H1 (cell line): ENCODE measurements at regions not wholly inside any gene's neighbourhood (a gene's known extent, or its start where the extent isn't known, plus 50 kb on each side); places are given as distances from the start of the nearest gene placed in this dataset.

ENCODE experiments used
- CTCF ChIA-PET: fragments of 300-600 bp; sonication (Branson Sonifier 250); formaldehyde crosslinking; loops from one replicate; lab custom pipeline; 2021; ENCODE audit not compliant: partially characterized antibody; lab: Charles Lee
- POLR2A ChIA-PET: fragments of 300-600 bp; sonication (Branson Sonifier 250); formaldehyde crosslinking; loops from one replicate; lab custom pipeline; 2021; ENCODE audit warnings: inconsistent platforms; ENCODE audit not compliant: partially characterized antibody; lab: Charles Lee
- DNase-seq, 2 experiments: peaks; one replicate each; pipeline versions ENCODE4 v3.0.0 to v3.0.0-alpha.2; 2010 to 2022; ENCODE audit warnings: low spot score in 2 of 2, low read depth in 1 of 2, mixed read lengths in 1 of 2
- FAIRE-seq: peaks from 2 replicates; lab custom pipeline; 2011; peaks lifted over from hg19 to GRCh38; lab: Jason Lieb, UNC
- H2AFZ ChIP-seq: 2 replicates; pipeline ENCODE4 v1.8.1; 2012; ENCODE audit warnings: low read length, inconsistent platforms
- H2AK5ac ChIP-seq: 2 replicates; pipeline ENCODE4 v1.6.1; 2013; ENCODE audit warnings: low read depth, low read length
- H2BK120ac ChIP-seq: replicated peaks from 2 replicates; pipeline ENCODE3; 2013; ENCODE audit warnings: low read depth, low read length, inconsistent platforms
- H2BK12ac ChIP-seq: 2 replicates; pipeline ENCODE4 v1.6.1; 2013; ENCODE audit warnings: low read depth, low read length
- H2BK15ac ChIP-seq: 2 replicates; pipeline ENCODE4 v1.6.1; 2013; ENCODE audit warnings: low read length
- H2BK20ac ChIP-seq: 2 replicates; pipeline ENCODE4 v1.6.1; 2013; ENCODE audit warnings: low read length
- H2BK5ac ChIP-seq: 2 replicates; pipeline ENCODE4 v1.6.1; 2013; ENCODE audit warnings: low read depth, low read length
- H3K14ac ChIP-seq: 2 replicates; pipeline ENCODE4 v1.6.1; 2013; ENCODE audit warnings: inconsistent platforms; ENCODE audit not compliant: insufficient read length
- H3K18ac ChIP-seq: 2 replicates; pipeline ENCODE4 v1.6.1; 2013; ENCODE audit warnings: low read length; ENCODE audit errors: extremely low read depth
- H3K23ac ChIP-seq: 2 replicates; pipeline ENCODE4 v1.6.1; 2013; ENCODE audit warnings: inconsistent platforms; ENCODE audit not compliant: insufficient read length
- H3K23me2 ChIP-seq: 2 replicates; pipeline ENCODE4 v1.6.1; 2013; ENCODE audit warnings: low read depth, low read length
- H3K27ac ChIP-seq: 2 replicates; pipeline ENCODE4 v1.6.1; 2011; ENCODE audit warnings: low read depth, low read length, inconsistent platforms
- H3K27me3 ChIP-seq, 4 experiments: replicated peaks in 1 of 4; 1 replicate in 1 of 4; 2 replicates in 3 of 4; pipeline versions ENCODE4 v1.6.1 to v1.8.1; 2011 to 2013; ENCODE audit warnings: low read length in 3 of 4, mild to moderate bottlenecking in 3 of 4, inconsistent platforms in 2 of 4, mixed read lengths in 2 of 4, moderate library complexity in 1 of 4; ENCODE audit not compliant: control insufficient read depth in 3 of 4, insufficient read depth in 3 of 4; ENCODE audit errors: extremely low read depth in 1 of 4
- H3K36me3 ChIP-seq, 4 experiments: 2 replicates each; pipeline versions ENCODE4 v1.6.1 to v1.8.1; 2011 to 2013; ENCODE audit warnings: mild to moderate bottlenecking in 4 of 4, low read length in 3 of 4, moderate library complexity in 2 of 4, control low read depth in 1 of 4, inconsistent platforms in 1 of 4; ENCODE audit not compliant: insufficient read depth in 4 of 4, control insufficient read depth in 2 of 4
- H3K4ac ChIP-seq: replicated peaks from 2 replicates; pipeline ENCODE3; 2013; ENCODE audit warnings: low read length, low read depth, mixed read lengths, inconsistent platforms; ENCODE audit not compliant: insufficient read length
- H3K4me1 ChIP-seq, 4 experiments: replicated peaks in 1 of 4; 1 replicate in 1 of 4; 2 replicates in 3 of 4; pipeline versions ENCODE4 v1.6.1 to v1.8.1; 2011 to 2013; ENCODE audit warnings: low read length in 3 of 4, inconsistent platforms in 2 of 4, mixed read lengths in 1 of 4; ENCODE audit not compliant: insufficient read depth in 4 of 4, control insufficient read depth in 3 of 4
- H3K4me2 ChIP-seq, 2 experiments: 2 replicates each; pipeline versions ENCODE4 v1.6.1 to v1.8.1; 2011 to 2013; ENCODE audit warnings: low read depth in 2 of 2, low read length in 2 of 2, control low read depth in 1 of 2, inconsistent platforms in 1 of 2, mild to moderate bottlenecking in 1 of 2; ENCODE audit not compliant: insufficient read depth in 1 of 2
- H3K4me3 ChIP-seq, 4 experiments: fragments of 200-600, 300-600 bp in 1 of 4; sonication (generic), shearing (Covaris generic), sonication (Bioruptor Twin) in 1 of 4; 2 replicates each; pipeline versions ENCODE4 v1.5.1 to v1.8.1; 2011 to 2016; ENCODE audit warnings: low read length in 4 of 4, low read depth in 3 of 4, control low read depth in 2 of 4, inconsistent platforms in 2 of 4, mild to moderate bottlenecking in 2 of 4, mixed read lengths in 1 of 4, moderate library complexity in 1 of 4; ENCODE audit not compliant: insufficient read depth in 2 of 4; ENCODE audit errors: extremely low read depth in 1 of 4
- H3K56ac ChIP-seq: replicated peaks from 2 replicates; pipeline ENCODE3; 2013; ENCODE audit warnings: low read depth, mild to moderate bottlenecking, mixed read lengths, low read length, inconsistent platforms; ENCODE audit not compliant: insufficient read length
- H3K79me1 ChIP-seq: 2 replicates; pipeline ENCODE4 v1.6.1; 2013; ENCODE audit warnings: low read depth, low read length, control low read depth
- H3K79me2 ChIP-seq, 2 experiments: 2 replicates each; pipeline versions ENCODE4 v1.6.1 to v1.8.1; 2012 to 2013; ENCODE audit warnings: low read length in 2 of 2, mild to moderate bottlenecking in 2 of 2, inconsistent platforms in 1 of 2; ENCODE audit not compliant: insufficient read depth in 2 of 2, control insufficient read depth in 1 of 2
- H3K9ac ChIP-seq, 4 experiments: replicated peaks in 1 of 4; 1 replicate in 1 of 4; 2 replicates in 3 of 4; pipeline versions ENCODE4 v1.6.1 to v1.8.1; 2011 to 2013; ENCODE audit warnings: low read depth in 3 of 4, low read length in 3 of 4, control low read depth in 2 of 4, mild to moderate bottlenecking in 2 of 4, moderate library complexity in 2 of 4, inconsistent platforms in 1 of 4; ENCODE audit errors: extremely low read depth in 1 of 4
- H3K9me3 ChIP-seq, 2 experiments: 2 replicates each; pipeline versions ENCODE4 v1.6.1 to v1.8.1; 2012 to 2013; ENCODE audit warnings: mild to moderate bottlenecking in 2 of 2, moderate library complexity in 2 of 2, control low read depth in 1 of 2, inconsistent platforms in 1 of 2, low read depth in 1 of 2, low read length in 1 of 2, mixed read lengths in 1 of 2; ENCODE audit not compliant: insufficient read depth in 2 of 2
- H4K20me1 ChIP-seq, 2 experiments: replicated peaks in 1 of 2; 2 replicates each; pipeline versions ENCODE3 to v1.8.1; 2011 to 2013; ENCODE audit warnings: inconsistent platforms in 2 of 2, low read length in 2 of 2, mild to moderate bottlenecking in 1 of 2; ENCODE audit not compliant: insufficient read depth in 2 of 2, control insufficient read depth in 1 of 2
- H4K5ac ChIP-seq: 2 replicates; pipeline ENCODE4 v1.6.1; 2013; ENCODE audit warnings: low read length, low read depth, mixed read lengths, inconsistent platforms; ENCODE audit not compliant: insufficient read length
- H4K8ac ChIP-seq: 2 replicates; pipeline ENCODE4 v1.8.0; 2013; ENCODE audit warnings: mild to moderate bottlenecking, moderate library complexity, low read length, inconsistent platforms; ENCODE audit not compliant: insufficient read depth; ENCODE audit errors: extremely low read depth
- H4K91ac ChIP-seq: replicated peaks from 2 replicates; pipeline ENCODE3; 2013; ENCODE audit warnings: low read length, mixed read lengths, inconsistent platforms; ENCODE audit not compliant: insufficient read length
- CHD1 ChIP-seq: IDR thresholded peaks from 2 replicates; pipeline ENCODE4 v1.6.1; 2012; ENCODE audit warnings: low read depth, low read length, improper control_type of control experiment
- CREB1 ChIP-seq: IDR thresholded peaks from 2 replicates; pipeline ENCODE4 v1.6.1; 2012; ENCODE audit warnings: inconsistent platforms
- EP300 ChIP-seq, 2 experiments: IDR thresholded peaks; 1 replicate in 1 of 2; 2 replicates in 1 of 2; pipeline ENCODE4 v1.6.1; 2011 to 2012; ENCODE audit warnings: low read depth in 2 of 2, low read length in 2 of 2, mild to moderate bottlenecking in 2 of 2, borderline replicate concordance in 1 of 2, inconsistent platforms in 1 of 2, moderate library complexity in 1 of 2
- FOSL1 ChIP-seq: IDR thresholded peaks from 2 replicates; pipeline ENCODE4 v1.6.1; 2011; ENCODE audit warnings: mild to moderate bottlenecking, low read depth, low read length, moderate library complexity; ENCODE audit not compliant: insufficient read depth
- GABPA ChIP-seq: IDR thresholded peaks from 2 replicates; pipeline ENCODE4 v1.6.1; 2011; ENCODE audit warnings: mild to moderate bottlenecking, low read length, moderate library complexity, borderline replicate concordance; ENCODE audit not compliant: insufficient read depth
- KDM5A ChIP-seq: fragments of 200-600 bp; IDR thresholded peaks from 2 replicates; pipeline ENCODE4 v1.7.1; 2012; ENCODE audit warnings: mild to moderate bottlenecking, low read length, inconsistent platforms, mixed read lengths
- NANOG ChIP-seq: IDR thresholded peaks from 2 replicates; pipeline ENCODE4 v1.6.1; 2011; ENCODE audit warnings: low read length, low read depth, mild to moderate bottlenecking, inconsistent platforms; ENCODE audit not compliant: insufficient read depth, poor library complexity, severe bottlenecking
- PHF8 ChIP-seq: fragments of 200-600 bp; sonication (generic); conservative IDR thresholded peaks from 2 replicates; pipeline ENCODE4 v1.7.1; 2012; ENCODE audit warnings: low read depth, mild to moderate bottlenecking, inconsistent platforms, low read length, moderate library complexity
- RAD21 ChIP-seq, 2 experiments: IDR thresholded peaks in 1 of 2; conservative IDR thresholded peaks in 1 of 2; 2 replicates each; pipeline ENCODE4 v1.6.1; 2011; ENCODE audit warnings: low read depth in 2 of 2, low read length in 2 of 2, improper control_type of control experiment in 1 of 2, inconsistent platforms in 1 of 2, mild to moderate bottlenecking in 1 of 2, moderate library complexity in 1 of 2
- RXRA ChIP-seq: IDR thresholded peaks from 2 replicates; pipeline ENCODE4 v1.6.1; 2011; ENCODE audit warnings: low read depth, mild to moderate bottlenecking, low read length, moderate library complexity; ENCODE audit not compliant: insufficient read depth
- SIX5 ChIP-seq: IDR thresholded peaks from 2 replicates; pipeline ENCODE4 v1.6.1; 2011; ENCODE audit warnings: mild to moderate bottlenecking, low read depth, low read length
- SUZ12 ChIP-seq: fragments of 200-600 bp; sonication (generic); IDR thresholded peaks from 2 replicates; pipeline ENCODE4 v1.6.1; 2012; ENCODE audit warnings: mild to moderate bottlenecking, inconsistent platforms, low read length, moderate library complexity, mixed read lengths
- WGBS, 2 experiments: shearing (Covaris generic) in 1 of 2; methylation state at CpG; one replicate each; pipeline versions ENCODE4 v1.1.6 to v1.1.7; 2013 to 2015; ENCODE audit warnings: low lambda C conversion rate in 2 of 2, mixed read lengths in 2 of 2, inconsistent platforms in 1 of 2, low coverage in 1 of 2, missing lambda C conversion rate in 1 of 2; ENCODE audit not compliant: insufficient replicate concordance in 2 of 2, insufficient coverage in 1 of 2, insufficient read length in 1 of 2; ENCODE audit errors: extremely low coverage in 1 of 2, missing lambda C conversion rate in 1 of 2; 5-methylcytosine and 5-hydroxymethylcytosine counted together

DNA sequence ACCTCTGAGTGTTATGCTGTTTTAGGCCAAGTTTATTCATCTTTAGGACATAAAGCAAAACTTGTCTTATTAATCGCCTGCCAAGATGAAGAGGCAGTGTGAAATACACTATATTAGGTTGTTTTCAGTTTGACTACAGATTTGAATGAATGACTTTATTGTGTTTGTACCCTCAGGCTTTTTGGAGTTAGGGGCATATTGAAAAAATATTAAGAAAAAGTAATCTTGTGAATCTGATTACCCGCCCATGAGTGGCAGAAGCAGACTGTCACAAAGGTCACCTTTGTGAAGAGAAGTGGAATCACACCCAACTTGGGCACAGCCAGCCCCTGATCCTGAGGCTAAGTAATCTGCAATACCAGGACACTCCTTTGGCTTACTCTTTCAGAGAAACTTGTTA, 382.5 kb downstream of the NYAP2 start:
- Histone ChIP-seq H3K23me2 (no peaks in the 10 kb centered on the region; the same call in 1 of the 2 replicates), H3K4me3 (no peak overlapping the region)

More for the DNA sequence above, 382.5 kb downstream of the NYAP2 start:
- Histone ChIP-seq H3K9ac (no peak overlapping the region), H3K4me2 (no peak overlapping the region), H3K18ac (no peak overlapping the region), H2BK5ac (no peak overlapping the region), H3K27ac (no peak overlapping the region), H4K8ac (no peak overlapping the region), H3K23ac (no peak overlapping the region), H4K5ac (no peak overlapping the region), H2BK12ac (no peak overlapping the region), H4K20me1 (no peaks in the 10 kb centered on the region), H2BK20ac (no peak overlapping the region), H2BK15ac (no peak overlapping the region), H2AK5ac (no peak overlapping the region), H3K56ac (no peak overlapping the region), H3K27me3 (no peaks in the 10 kb centered on the region), H3K14ac (no peak overlapping the region), H2AFZ (no peak overlapping the region), H3K79me2 (no peaks in the 10 kb centered on the region), H3K4me1 (no peaks in the 10 kb centered on the region), H3K79me1 (no peaks in the 10 kb centered on the region), H3K36me3 (no peaks in the 10 kb centered on the region), H2BK120ac (no peak overlapping the region), H3K4ac (no peak overlapping the region), H4K91ac (no peak overlapping the region), H3K9me3 (no peaks in the 10 kb centered on the region)
- WGBS, 2 experiments: 93% methylated on average over 2 of the region's 2 CpGs; no CpG with 5 or more reads in 1 of the 2 experiments
- FAIRE-seq (no peak), DNase-seq (no peak)
- ChIA-PET CTCF (no interaction called here), POLR2A (no interaction called here)
- TF ChIP-seq SUZ12: no peak
- TF ChIP-seq CREB1: no peak
- TF ChIP-seq NANOG: no peak
- no peak for TF ChIP-seq KDM5A
- no peak for TF ChIP-seq RAD21 (IDR thresholded peaks at IDR 0.05 in 1 of 2, conservative IDR thresholded peaks at IDR 0.05 in 1 of 2; ENCODE audit: low read depth in 2 of 2, low read length in 2 of 2)
- no peak for TF ChIP-seq GABPA
- TF ChIP-seq EP300 (IDR thresholded peaks at IDR 0.05; ENCODE audit: borderline replicate concordance in 1 of 2, low read depth in 2 of 2, low read length in 2 of 2): no peak
- TF ChIP-seq PHF8: no peak
- TF ChIP-seq RXRA: no peak
- no peak for TF ChIP-seq SIX5
- TF ChIP-seq FOSL1: no peak
- TF ChIP-seq CHD1: no peak
